Ishikawa (cell line): ENCODE measurements at regions not wholly inside any gene's neighbourhood (a gene's known extent, or its start where the extent isn't known, plus 50 kb on each side); places are given as distances from the start of the nearest gene placed in this dataset.

Experiments
- CEBPB ChIP-seq: IDR thresholded peaks from 2 replicates; pipeline ENCODE4 v1.6.1; 2012
- EGR1 ChIP-seq: IDR thresholded peaks from 2 replicates; pipeline ENCODE4 v1.6.1; 2012
- EP300 ChIP-seq: IDR thresholded peaks from 2 replicates; pipeline ENCODE4 v1.6.1; 2012; ENCODE audit warnings: borderline replicate concordance
- NFIC ChIP-seq: IDR thresholded peaks from 2 replicates; pipeline ENCODE4 v1.6.1; 2012
- RAD21 ChIP-seq: IDR thresholded peaks from 2 replicates; pipeline ENCODE4 v1.6.1; 2012; ENCODE audit warnings: low read depth
- REST ChIP-seq: IDR thresholded peaks from 2 replicates; pipeline ENCODE4 v1.6.1; 2012; ENCODE audit warnings: low read depth, mild to moderate bottlenecking
- TAF1 ChIP-seq: IDR thresholded peaks from 2 replicates; pipeline ENCODE4 v1.6.1; 2012; ENCODE audit warnings: low read depth, mild to moderate bottlenecking
- TCF12 ChIP-seq: IDR thresholded peaks from 2 replicates; pipeline ENCODE4 v1.6.1; 2012; ENCODE audit warnings: low read depth
- YY1 ChIP-seq: IDR thresholded peaks from 2 replicates; pipeline ENCODE4 v1.6.1; 2012; ENCODE audit warnings: low read depth
- ZBTB7A ChIP-seq: IDR thresholded peaks from 2 replicates; pipeline ENCODE4 v1.6.1; 2012; ENCODE audit warnings: low read depth
- TF ChIP-seq, protein P1 (sequence below): IDR thresholded peaks from 2 replicates; pipeline ENCODE4 v1.6.1; 2012

- TF ChIP-seq, protein P1, sequence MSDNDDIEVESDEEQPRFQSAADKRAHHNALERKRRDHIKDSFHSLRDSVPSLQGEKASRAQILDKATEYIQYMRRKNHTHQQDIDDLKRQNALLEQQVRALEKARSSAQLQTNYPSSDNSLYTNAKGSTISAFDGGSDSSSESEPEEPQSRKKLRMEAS = no peak
- TF ChIP-seq RAD21 = peak; percentile 18; the same call in 1 of the 2 replicates
Observed at GRCh38 chr1:202067188-202067974, 55.3 kb upstream of the GPR37L1 start.

DNA sequence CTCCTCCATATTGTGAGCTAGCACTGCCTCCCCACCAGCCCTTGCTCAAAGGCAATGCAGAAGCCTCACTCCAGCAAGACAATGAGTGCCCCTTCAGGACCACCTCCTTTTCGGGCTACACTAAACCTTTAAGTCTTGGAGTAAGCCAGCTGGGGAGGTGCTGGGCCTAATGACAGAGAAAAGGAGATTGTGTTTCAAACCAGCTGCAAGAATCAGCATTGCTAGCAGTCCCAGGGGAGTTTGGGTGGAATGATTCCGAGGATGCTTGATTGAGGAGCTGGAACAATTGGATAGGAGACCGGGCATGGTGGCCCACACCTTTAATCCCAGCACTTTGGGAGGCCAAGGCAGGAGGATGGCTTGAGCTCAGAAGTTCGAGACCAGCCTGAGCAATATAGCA is 54.1 kb upstream of the GPR37L1 start:
- no peak for TF ChIP-seq ZBTB7A
- TF ChIP-seq EP300 = no peak
- no peak for TF ChIP-seq REST
- no peak for TF ChIP-seq YY1
- TF ChIP-seq TAF1 = no peak
- TF ChIP-seq NFIC = no peak
- TF ChIP-seq CEBPB = no peak
- no peak for TF ChIP-seq RAD21
- no peak for TF ChIP-seq EGR1

DNA sequence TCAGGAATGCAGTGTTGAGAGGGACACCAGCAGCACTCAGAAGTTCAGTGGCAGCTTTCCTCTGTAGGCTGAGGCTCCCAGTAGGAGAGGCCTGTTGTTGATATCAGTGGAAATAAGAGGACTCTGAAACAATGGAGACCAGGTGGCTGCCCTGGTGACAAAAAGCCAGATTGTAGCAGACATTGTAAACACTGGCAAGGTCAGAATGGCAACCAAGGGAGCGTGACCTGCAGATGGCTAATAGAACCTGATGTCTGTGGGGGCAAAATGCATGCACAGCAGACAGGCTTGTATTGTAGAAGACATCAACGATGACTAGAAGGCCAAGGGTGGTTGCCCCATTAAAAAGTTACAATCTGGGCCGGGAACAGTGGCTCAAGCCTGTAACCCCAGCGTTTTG is 53.1 kb upstream of the GPR37L1 start:
- TF ChIP-seq TCF12 (peak; percentile 70), EP300 (0 out of 2 replicates have a peak, but pooled peaks have one; percentile 18)
- TF ChIP-seq, protein P1 = no peak

GRCh38 chr1:202072211-202072765 is 50.4 kb upstream of the GPR37L1 start:
- TF ChIP-seq ZBTB7A (no peak), TCF12 (no peak), EGR1 (no peak)
- TF ChIP-seq, protein P1 = no peak
